GM12878 (cell line): ENCODE measurements at regions not wholly inside any gene's neighbourhood (a gene's known extent, or its start where the extent isn't known, plus 50 kb on each side); places are given as distances from the start of the nearest gene placed in this dataset.
A peak's percentile ranks its signal among the peaks of the same experiment; 100 is the strongest.

Experiments
- ATAC-seq: fragments of 200-7000 bp; cut with Tn5 transposase; 3 replicates; pipeline ENCODE4 v1.9.1; 2020; ENCODE audit warnings: mild to moderate bottlenecking, moderate library complexity
- BruUV-seq: library from RNA; stranded (reverse); fragments of 400-500 nt; replicated peaks from 2 replicates; lab custom pipeline; 2021; lab: Mats Ljungman, UMichigan
- CTCF ChIA-PET: fragments of 300-600 bp; sonication (Branson Sonifier 250); formaldehyde crosslinking; extraction: SDS; loops from one replicate; lab custom pipeline; 2021; ENCODE audit warnings: inconsistent platforms; lab: Yijun Ruan, JAX
- POLR2A ChIA-PET: fragments of 350-600 bp; formaldehyde crosslinking; extraction: SDS; loops from one replicate; lab custom pipeline; 2021; ENCODE audit warnings: inconsistent platforms; lab: Charles Lee
- RAD21 ChIA-PET: fragments of 300-600 bp; sonication (Branson Sonifier 250); formaldehyde crosslinking; loops from one replicate; lab custom pipeline; 2023; ENCODE audit warnings: antibody characterized with exemption; ENCODE audit not compliant: unreplicated experiment; lab: Charles Lee
- SMC1A ChIA-PET: fragments of 300-600 bp; sonication (Branson Sonifier 250); formaldehyde crosslinking; loops from one replicate; lab custom pipeline; 2023; ENCODE audit not compliant: unreplicated experiment, uncharacterized antibody; lab: Charles Lee
- DNase-seq: peaks from one replicate; pipeline ENCODE4 v3.0.0-alpha.2; 2011; ENCODE audit warnings: low read depth, low spot score
- FAIRE-seq: peaks from 3 replicates; lab custom pipeline; 2011; peaks lifted over from hg19 to GRCh38; lab: Jason Lieb, UNC
- H2AFZ ChIP-seq: 2 replicates; pipeline ENCODE4 v1.6.0; 2011; ENCODE audit warnings: low read depth, low read length, control low read depth; ENCODE audit not compliant: control insufficient read depth
- H3K27ac ChIP-seq: 2 replicates; pipeline ENCODE4 v1.5.1; 2011; ENCODE audit warnings: control low read depth; ENCODE audit not compliant: control insufficient read depth, insufficient read depth
- H3K27me3 ChIP-seq, 2 experiments: replicated peaks in 1 of 2; 2 replicates each; pipeline versions ENCODE4 v1.6.0 to v1.6.1; 2011; ENCODE audit warnings: low read length in 1 of 2; ENCODE audit not compliant: control insufficient read depth in 2 of 2, insufficient read depth in 2 of 2
- H3K36me3 ChIP-seq, 2 experiments: 2 replicates each; pipeline ENCODE4 v1.5.1; 2011; ENCODE audit warnings: low read length in 1 of 2; ENCODE audit not compliant: control insufficient read depth in 2 of 2, insufficient read depth in 2 of 2
- H3K4me1 ChIP-seq: 2 replicates; pipeline ENCODE4 v1.6.1; 2011; ENCODE audit warnings: mild to moderate bottlenecking, low read length, moderate library complexity, mixed read lengths; ENCODE audit not compliant: control insufficient read depth, insufficient read depth
- H3K4me2 ChIP-seq: 2 replicates; pipeline ENCODE4 v1.6.0; 2011; ENCODE audit warnings: control low read depth; ENCODE audit not compliant: control insufficient read depth, insufficient read depth
- H3K4me3 ChIP-seq: fragments of 200-600 bp; sonication (generic); 2 replicates; pipeline ENCODE4 v1.5.1; 2016
- H3K79me2 ChIP-seq: 2 replicates; pipeline ENCODE4 v1.6.0; 2011; ENCODE audit warnings: low read length; ENCODE audit not compliant: control insufficient read depth, insufficient read depth
- H3K9ac ChIP-seq: 2 replicates; pipeline ENCODE4 v1.8.0; 2011; ENCODE audit warnings: low read length, control low read depth, mixed read lengths; ENCODE audit not compliant: control insufficient read depth, insufficient read depth
- H3K9me3 ChIP-seq: replicated peaks from 3 replicates; pipeline ENCODE4 v1.5.1; 2011; ENCODE audit warnings: mild to moderate bottlenecking, low read length; ENCODE audit not compliant: control insufficient read depth, insufficient read depth
- H4K20me1 ChIP-seq: 2 replicates; pipeline ENCODE4 v1.6.0; 2011; ENCODE audit not compliant: control insufficient read depth, insufficient read depth
- BCL11A ChIP-seq: IDR thresholded peaks from 2 replicates; pipeline ENCODE4 v1.6.1; 2011; ENCODE audit warnings: low read depth, low read length
- BCL3 ChIP-seq: IDR thresholded peaks from 2 replicates; pipeline ENCODE4 v1.6.1; 2011; ENCODE audit warnings: borderline replicate concordance, low read depth, mild to moderate bottlenecking, moderate library complexity, low read length; ENCODE audit not compliant: insufficient read depth, poor library complexity, severe bottlenecking
- FOXK2 ChIP-seq: fragments of 450-650 bp; IDR thresholded peaks from 2 replicates; pipeline ENCODE4 v1.6.1; 2017; ENCODE audit warnings: mild to moderate bottlenecking, moderate library complexity
- HDAC2 ChIP-seq: fragments of 200-600 bp; sonication (generic); IDR thresholded peaks from 2 replicates; pipeline ENCODE4 v1.6.1; 2017
- MYC ChIP-seq: IDR thresholded peaks from 2 replicates; pipeline ENCODE4 v1.6.1; 2011; ENCODE audit warnings: mild to moderate bottlenecking, low read length, moderate library complexity, inconsistent platforms; ENCODE audit not compliant: insufficient read depth, insufficient replicate concordance, insufficient read length, severe bottlenecking
- POLR2A ChIP-seq: IDR thresholded peaks from 2 replicates; pipeline ENCODE4 v1.6.1; 2011; ENCODE audit warnings: low read depth, mild to moderate bottlenecking, low read length
- POLR2AphosphoS5 ChIP-seq: IDR thresholded peaks from 2 replicates; pipeline ENCODE4 v1.6.1; 2011; ENCODE audit warnings: mild to moderate bottlenecking, low read length, inconsistent platforms
- SMAD1 ChIP-seq: fragments of 450-650 bp; IDR thresholded peaks from 2 replicates; pipeline ENCODE4 v1.6.1; 2018; ENCODE audit warnings: mild to moderate bottlenecking, low read depth; ENCODE audit not compliant: partially characterized antibody
- SP1 ChIP-seq: IDR thresholded peaks from one replicate; pipeline ENCODE4 v1.6.1; 2011; ENCODE audit warnings: low read depth, low read length
- WGBS: methylation state at CpG from one replicate; pipeline ENCODE4 v1.1.6; 2016; ENCODE audit warnings: low lambda C conversion rate; ENCODE audit not compliant: insufficient replicate concordance, insufficient coverage; ENCODE audit errors: missing lambda C conversion rate; 5-methylcytosine and 5-hydroxymethylcytosine counted together
- in situ Hi-C: fragments of 300-500 bp; cut with MboI; formaldehyde crosslinking; loops from 9 replicates; pipeline ENCODE4 v1.14.3; 2018; ENCODE audit warnings: mixed read lengths
- intact Hi-C: fragments of 100-400 bp; cut with micrococcal nuclease; formaldehyde crosslinking; loops from one replicate; pipeline ENCODE4 v1.14.2; 2022; ENCODE audit not compliant: unreplicated experiment

GRCh38 chr2:238505892-238506280, 79.2 kb downstream of the ASB1 start:
- Histone ChIP-seq H3K9me3 (no peaks in the 10 kb centered on the region), H3K4me2 (no peak overlapping the region), H3K27ac (no peak overlapping the region)
- no TSS peak for BruUV-seq
- FAIRE-seq (no peak), ATAC-seq (no peak)
- RAD21 ChIA-PET: no interaction called here
- TF ChIP-seq SMAD1 (no peak), BCL3 (peak; percentile 64)
- TF ChIP-seq, all 136 proteins: peak for 1
- in situ Hi-C loops (no loop called here), intact Hi-C loops (no loop called here)
- ChIA-PET CTCF (no interaction called here), SMC1A (no interaction called here), POLR2A (no interaction called here)
- Histone ChIP-seq H2AFZ (no peak overlapping the region), H3K4me3 (no peak overlapping the region), H4K20me1 (no peaks in the 10 kb centered on the region), H3K36me3 (no peaks in the 10 kb centered on the region), H3K79me2 (no peaks in the 10 kb centered on the region), H3K4me1 (no peaks in the 10 kb centered on the region), H3K27me3 (peaks cover 0 to 2% of the 10 kb centered on the region in 2 experiments; a peak in 2 of 4 replicates), H3K9ac (no peak overlapping the region)
- DNase-seq: no peak
- WGBS: 38% methylated on average over 9 of the region's 9 CpGs

GRCh38 chr2:238506371-238507068, 79.8 kb downstream of the ASB1 start:
- H3K4me1 ChIP-seq: no peaks in the 10 kb centered on the region
- H3K79me2 ChIP-seq: no peaks in the 10 kb centered on the region
- 58% methylated on average over 17 of the region's 17 CpGs for WGBS
- BruUV-seq: no TSS peak
- H3K4me2 ChIP-seq: no peak overlapping the region
- RAD21 ChIA-PET: no interaction called here
- POLR2A ChIA-PET: no interaction called here
- in situ Hi-C loops: no loop called here
- no peaks in the 10 kb centered on the region for H3K9me3 ChIP-seq
- SMC1A ChIA-PET: no interaction called here
- no peak overlapping the region for H3K4me3 ChIP-seq
- ATAC-seq (no peak), FAIRE-seq (no peak), DNase-seq (no peak)
- no peak overlapping the region for H3K27ac ChIP-seq
- no peak overlapping the region for H3K9ac ChIP-seq
- no peak for TF ChIP-seq BCL11A
- no peak for TF ChIP-seq FOXK2
- TF ChIP-seq SP1: no peak
- TF ChIP-seq POLR2A: no peak
- no peak for TF ChIP-seq POLR2AphosphoS5
- no peak for TF ChIP-seq MYC
- TF ChIP-seq HDAC2: no peak
- intact Hi-C loops: no loop called here
- H3K36me3 ChIP-seq: no peaks in the 10 kb centered on the region
- CTCF ChIA-PET: no interaction called here
- peaks cover 0 to 2% of the 10 kb centered on the region in 2 experiments; a peak in 2 of 4 replicates for H3K27me3 ChIP-seq
- H2AFZ ChIP-seq: no peak overlapping the region
- no peaks in the 10 kb centered on the region for H4K20me1 ChIP-seq
